Omental fat pad (tissue), 3 donors: ENCODE measurements at regions not wholly inside any gene's neighbourhood (a gene's known extent, or its start where the extent isn't known, plus 50 kb on each side); places are given as distances from the start of the nearest gene placed in this dataset.

Source experiments
- ATAC-seq: fragments of 150-250 bp; one replicate; pipeline ENCODE4 v1.9.1; 2016; ENCODE audit warnings: mild to moderate bottlenecking, moderate library complexity; ENCODE audit not compliant: low FRiP score
- DNase-seq: peaks from one replicate; pipeline ENCODE4 v3.0.0-alpha.2; 2019; ENCODE audit warnings: low spot score
- CTCF ChIP-seq, 3 donors: fragments of 450-650 bp; IDR thresholded peaks; one replicate each; pipeline ENCODE4 v1.5.1; 2016 to 2017; ENCODE audit warnings: antibody characterized with exemption in 3 of 3, mild to moderate bottlenecking in 3 of 3, moderate library complexity in 2 of 3

DNA sequence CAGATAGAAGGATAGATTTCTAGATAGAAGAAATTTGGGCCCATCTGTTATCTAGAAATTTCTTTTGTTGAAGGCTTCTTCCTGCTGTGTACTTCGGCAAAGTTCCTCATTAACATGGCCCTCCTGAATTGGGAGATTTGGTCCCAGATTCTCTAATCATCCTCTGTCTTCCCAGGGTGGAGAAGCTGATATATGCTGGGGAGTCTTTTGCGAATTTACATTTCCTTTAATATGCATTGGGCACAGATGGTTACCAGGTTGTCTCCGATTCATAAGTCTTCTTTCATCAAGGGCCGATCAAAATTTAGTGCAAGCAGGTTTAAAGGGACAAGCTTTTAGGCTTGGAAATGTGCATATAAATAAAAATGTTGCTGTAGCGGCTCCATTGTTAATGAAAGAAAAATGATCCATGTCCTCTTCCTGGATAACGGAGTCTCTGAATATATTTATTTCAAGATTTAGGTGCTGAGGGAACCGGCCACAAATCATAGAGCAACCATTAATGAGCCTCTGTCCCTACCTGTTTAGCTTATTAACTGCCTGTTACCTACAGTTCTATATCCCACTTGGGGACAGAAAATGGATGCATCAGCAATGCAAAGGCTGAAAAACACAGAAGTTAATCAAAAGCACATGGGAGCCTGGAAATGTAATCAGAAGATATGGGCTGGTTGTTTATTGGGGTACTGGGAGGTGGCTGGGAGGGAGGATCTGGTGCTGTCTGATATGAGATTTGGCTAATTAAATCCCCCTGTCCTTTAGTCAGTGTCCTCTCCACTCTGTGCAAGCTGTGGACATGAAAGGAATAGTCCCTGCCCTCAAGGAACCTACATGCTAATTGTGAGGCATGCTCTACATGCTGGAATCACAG is 234.7 kb downstream of the MAN2A1 start:
- ATAC-seq, result no peak
- no peak for DNase-seq

GRCh38 chr5:109927639-109928038 is 237.9 kb downstream of the MAN2A1 start:
- no peak for TF ChIP-seq CTCF (IDR thresholded peaks at IDR 0.05)
- DNase-seq, result no peak
- ATAC-seq, result no peak

More for the DNA sequence above, 234.7 kb downstream of the MAN2A1 start:
- no peak for TF ChIP-seq CTCF (IDR thresholded peaks at IDR 0.05)

DNA sequence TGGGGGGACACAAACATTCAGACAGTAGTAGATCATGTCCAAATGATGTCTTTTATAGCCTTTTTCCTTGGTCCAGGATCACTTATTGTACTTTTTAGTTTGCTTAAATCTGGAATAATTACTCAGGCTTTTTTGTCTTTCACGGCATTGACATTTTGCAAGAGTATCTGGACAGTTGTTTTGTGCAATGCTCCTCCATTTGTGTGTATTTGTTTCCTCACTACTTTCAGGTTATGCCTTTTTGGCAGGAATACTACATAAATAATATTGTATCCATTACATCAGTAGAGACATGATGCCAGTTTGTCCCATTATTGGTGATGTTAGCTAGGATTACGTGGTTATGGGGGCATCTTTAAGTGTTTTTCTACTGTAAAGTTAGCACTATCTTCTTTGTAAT is 238.3 kb downstream of the MAN2A1 start:
- no peak for ATAC-seq
- TF ChIP-seq CTCF (IDR thresholded peaks at IDR 0.05), result no peak
- DNase-seq, result no peak

GRCh38 chr5:109928811-109929210 is 239.1 kb downstream of the MAN2A1 start:
- DNase-seq (no peak), ATAC-seq (no peak)
- TF ChIP-seq CTCF (IDR thresholded peaks at IDR 0.05), result no peak

DNA sequence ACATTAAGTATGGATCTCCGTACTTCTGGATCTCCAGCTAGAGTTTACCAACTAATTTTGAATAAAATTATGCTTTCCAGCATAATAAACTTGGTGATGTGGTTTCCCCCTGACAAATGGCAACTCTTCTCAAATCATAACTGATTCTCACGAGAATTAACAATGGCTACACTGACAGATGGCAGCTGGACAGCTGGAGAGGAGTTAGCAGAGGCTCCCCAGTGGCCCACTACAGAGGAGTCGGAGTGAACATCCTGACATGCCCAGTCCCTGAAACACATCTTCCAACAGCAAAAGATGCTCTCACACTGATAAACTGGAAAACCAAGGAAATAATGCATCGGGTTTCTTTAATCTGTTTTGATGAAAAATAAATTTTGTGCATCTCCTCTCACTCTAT is 239.6 kb downstream of the MAN2A1 start:
- ATAC-seq (no peak), DNase-seq (no peak)
- TF ChIP-seq CTCF (IDR thresholded peaks at IDR 0.05), result no peak

GRCh38 chr5:109929911-109930310 is 240.2 kb downstream of the MAN2A1 start:
- no peak for TF ChIP-seq CTCF (IDR thresholded peaks at IDR 0.05)
- DNase-seq (no peak), ATAC-seq (no peak)
